ENCODE measurements at regions not wholly inside any gene's neighbourhood (a gene's known extent, or its start where the extent isn't known, plus 50 kb on each side); places are given as distances from the start of the nearest gene placed in this dataset.

DNA sequence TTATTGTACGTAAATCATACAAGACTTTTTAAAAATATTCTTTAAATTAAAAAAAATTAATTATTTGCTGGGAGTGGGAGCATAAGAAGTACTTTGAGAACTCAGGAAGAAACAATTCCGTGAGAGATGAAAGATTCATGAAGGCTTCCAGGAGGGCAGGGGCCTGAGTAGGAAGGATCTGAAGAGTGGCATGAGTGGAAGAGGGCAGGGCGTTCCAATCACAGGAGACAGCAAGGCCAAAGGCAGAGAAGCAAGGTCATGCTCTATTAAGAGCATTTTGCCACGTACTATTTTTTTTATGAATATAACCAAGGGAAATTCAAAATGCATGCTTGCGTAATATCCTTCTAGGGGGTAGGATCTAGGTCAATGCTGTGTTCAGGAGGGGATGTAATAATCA, 265.5 kb downstream of the ZNF608 start:
- Histone ChIP-seq H3K56ac (ENCODE audit: insufficient read length, low read depth, low read length) (no peak overlapping the region), H3K23ac (ENCODE audit: insufficient read length, low read depth, low read length) (no peak overlapping the region), H2AK5ac (ENCODE audit: insufficient read length, low read length) (no peak overlapping the region), H3K27ac (ENCODE audit: insufficient read length, low read depth, low read length) (no peak overlapping the region), H2AFZ (ENCODE audit: low read length) (no peak overlapping the region), H3K4ac (ENCODE audit: low read depth, low read length) (no peak overlapping the region), H3K9me3 (ENCODE audit: control insufficient read depth, low read depth, low read length) (no peaks in the 10 kb centered on the region), H3K27me3 (ENCODE audit: insufficient read depth, low read length) (no peaks in the 10 kb centered on the region), H3T11ph (ENCODE audit: low read length) (no peak overlapping the region), H3K4me1 (ENCODE audit: insufficient read depth, low read length) (peaks cover 15% of the 10 kb centered on the region; the same call in 1 of the 2 replicates), H2BK20ac (ENCODE audit: low read depth, low read length, poor library complexity, severe bottlenecking) (no peak overlapping the region), H4K91ac (ENCODE audit: insufficient read length, low read depth, low read length) (no peak overlapping the region), H3K79me1 (ENCODE audit: insufficient read depth, low read depth, low read length, poor library complexity, severe bottlenecking) (no peaks in the 10 kb centered on the region), H4K8ac (replicated peaks; ENCODE audit: insufficient read length, low read depth, low read length) (no peak overlapping the region), H2BK12ac (ENCODE audit: insufficient read length, low read depth, low read length) (no peak overlapping the region), H3K23me2 (ENCODE audit: insufficient read length, low read depth, low read length, poor library complexity, severe bottlenecking) (no peaks in the 10 kb centered on the region), H3K4me2 (ENCODE audit: insufficient read depth, insufficient read length, low read length) (no peak overlapping the region), H3K79me2 (ENCODE audit: insufficient read depth, low read length) (no peaks in the 10 kb centered on the region), H4K20me1 (ENCODE audit: control insufficient read depth, insufficient read depth, insufficient read length) (no peaks in the 10 kb centered on the region), H4K5ac (ENCODE audit: insufficient read length, low read depth, low read length) (no peak overlapping the region), H2BK120ac (ENCODE audit: low read depth, low read length, poor library complexity, severe bottlenecking) (no peak overlapping the region), H2BK15ac (ENCODE audit: low read depth, low read length) (no peak overlapping the region), H3K9ac (ENCODE audit: extremely low read depth, insufficient read length, low read length) (no peak overlapping the region), H3K18ac (ENCODE audit: insufficient read length, low read depth, low read length) (no peak overlapping the region), H3K14ac (ENCODE audit: insufficient read depth, low read length) (no peak overlapping the region), H2BK5ac (ENCODE audit: insufficient read length, low read length) (no peak overlapping the region)
- Mint-ChIP-seq H3K27me3 (ENCODE audit: low read depth) (no peaks in the 10 kb centered on the region; the same call in 1 of the 2 replicates), H3K27ac (peak overlapping the region in 2 of 3 experiments; percentile 56 to 78; a peak in 2 of 7 replicates), H3K4me1 (peaks cover 26 to 28% of the 10 kb centered on the region in 2 experiments), H3K36me3 (ENCODE audit: insufficient read depth in 1 of 3, low read depth in 3 of 3) (peaks cover 4 to 6% (median 5%) of the 10 kb centered on the region in 3 experiments; a peak in 3 of 7 replicates), H3K4me3 (no peak overlapping the region), H3K9me3 (peaks cover 0 to 4% of the 10 kb centered on the region in 2 experiments; a peak in 3 of 5 replicates)
- no peak for DNase-seq
- TF ChIP-seq CTCF (conservative IDR thresholded peaks at IDR 0.05) = no peak
- no CpG with 5 or more reads among the region's 5 CpGs for WGBS (ENCODE audit: extremely low coverage, insufficient read length, low lambda C conversion rate)
